ENCODE measurements at regions not wholly inside any gene's neighbourhood (a gene's known extent, or its start where the extent isn't known, plus 50 kb on each side); places are given as distances from the start of the nearest gene placed in this dataset.

- TF ChIP-seq CTCF (IDR thresholded peaks at IDR 0.05; ENCODE audit: insufficient read depth, low read length) (no peak), REST (IDR thresholded peaks at IDR 0.05; ENCODE audit: insufficient replicate concordance, low read depth) (no peak), POLR2AphosphoS5 (IDR thresholded peaks at IDR 0.05; ENCODE audit: low read depth) (no peak), GABPA (IDR thresholded peaks at IDR 0.05; ENCODE audit: low read depth) (no peak)
Measured at GRCh38 chr3:86748015-86748414, 242.9 kb downstream of the VGLL3 start.

All from HL-60 (cell line).